HG02759 (cell line): ENCODE measurements at regions not wholly inside any gene's neighbourhood (a gene's known extent, or its start where the extent isn't known, plus 50 kb on each side); places are given as distances from the start of the nearest gene placed in this dataset.

Source experiments
- ATAC-seq: cut with Tn5 transposase; IDR thresholded peaks from one replicate; pipeline ENCODE4 v1.9.1; 2021; ENCODE audit warnings: mild to moderate bottlenecking, moderate library complexity; ENCODE audit not compliant: unreplicated experiment

GRCh38 chr5:8606231-8606630 is 737.3 kb downstream of the MTRR start:
- no peak for ATAC-seq

DNA sequence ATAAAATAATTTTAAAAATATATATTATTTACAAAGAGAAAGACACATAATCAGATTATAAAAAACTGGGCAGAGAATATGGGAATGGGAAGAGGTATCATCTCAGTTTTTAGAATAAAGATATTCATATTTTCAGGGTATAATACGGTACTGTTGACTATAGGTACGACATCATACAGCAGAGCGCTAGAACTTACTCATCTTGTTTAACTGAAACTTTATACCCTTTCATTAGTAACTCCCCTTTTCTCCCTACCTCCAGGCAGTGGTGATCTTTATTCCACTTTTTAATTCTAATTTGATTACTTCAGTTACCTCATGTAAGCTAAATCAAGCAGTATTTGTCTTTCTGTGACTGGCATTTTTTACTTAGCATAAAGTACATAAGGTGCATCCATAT is 742.1 kb downstream of the MTRR start:
- ATAC-seq: no peak

- no peak for ATAC-seq
These were observed 744.2 kb downstream of the MTRR start for GRCh38 chr5:8613078-8613685.

- ATAC-seq: no peak
These were observed 746.4 kb downstream of the MTRR start for GRCh38 chr5:8615142-8615858.

DNA sequence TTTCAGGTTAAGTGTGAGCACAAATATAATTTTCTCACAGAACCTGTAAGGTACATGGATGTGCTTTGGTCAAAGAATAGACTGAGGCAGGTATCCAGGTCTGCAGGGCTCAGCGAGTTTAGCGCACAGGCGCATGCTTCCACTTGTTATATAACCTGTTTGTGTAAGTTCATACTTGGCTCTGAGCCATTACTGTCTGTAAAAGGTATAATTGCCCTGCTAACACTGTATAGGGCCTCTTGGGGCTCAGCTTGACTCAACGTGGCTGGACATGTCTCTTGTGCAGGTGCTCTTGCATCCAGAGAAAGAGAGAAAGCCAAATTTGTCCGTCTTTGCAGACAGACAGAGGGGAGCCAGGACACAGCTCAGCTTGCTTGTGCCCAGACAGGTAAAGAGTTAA is 759.6 kb downstream of the MTRR start:
- no peak for ATAC-seq

DNA sequence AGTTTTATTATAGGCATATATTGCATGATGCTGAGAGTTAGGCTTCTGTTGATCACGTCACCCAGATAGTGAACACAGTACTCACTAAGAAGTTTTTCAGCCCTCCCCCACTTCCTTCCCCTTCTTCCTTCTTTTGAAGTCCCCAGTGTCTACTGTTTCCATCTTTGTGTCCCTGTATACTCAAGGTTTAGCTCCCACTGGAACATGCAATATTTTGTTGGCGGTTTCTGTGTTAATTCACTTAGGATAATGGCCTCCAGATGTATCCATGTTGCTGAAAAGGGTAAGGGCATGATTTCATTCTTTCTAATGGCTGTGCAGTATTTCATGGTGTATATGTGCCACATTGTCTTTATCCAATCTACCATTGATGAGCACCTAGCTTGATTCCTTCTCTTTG is 764.3 kb downstream of the MTRR start:
- ATAC-seq: no peak

DNA sequence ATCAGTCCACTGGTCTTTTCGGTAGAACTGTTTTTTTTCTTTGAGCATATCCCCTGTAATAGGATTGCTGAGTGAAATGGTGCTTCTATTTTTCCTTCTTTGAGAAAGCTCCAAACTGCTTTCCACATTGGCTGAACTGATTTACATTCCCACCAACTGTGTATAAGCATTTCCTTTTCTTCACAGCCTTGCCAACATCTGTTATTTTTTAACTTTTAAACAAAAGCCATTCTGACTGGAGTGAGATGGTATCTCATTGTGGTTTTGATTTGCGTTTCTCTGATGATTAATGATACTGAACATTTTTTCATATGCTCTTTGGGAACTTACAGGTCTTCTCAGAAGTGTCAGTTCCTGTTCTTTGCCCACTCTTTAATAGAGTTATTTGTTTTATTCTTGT is 764.7 kb downstream of the MTRR start:
- no peak for ATAC-seq

- ATAC-seq: no peak
These were observed 765.3 kb downstream of the MTRR start for GRCh38 chr5:8634219-8634618.

DNA sequence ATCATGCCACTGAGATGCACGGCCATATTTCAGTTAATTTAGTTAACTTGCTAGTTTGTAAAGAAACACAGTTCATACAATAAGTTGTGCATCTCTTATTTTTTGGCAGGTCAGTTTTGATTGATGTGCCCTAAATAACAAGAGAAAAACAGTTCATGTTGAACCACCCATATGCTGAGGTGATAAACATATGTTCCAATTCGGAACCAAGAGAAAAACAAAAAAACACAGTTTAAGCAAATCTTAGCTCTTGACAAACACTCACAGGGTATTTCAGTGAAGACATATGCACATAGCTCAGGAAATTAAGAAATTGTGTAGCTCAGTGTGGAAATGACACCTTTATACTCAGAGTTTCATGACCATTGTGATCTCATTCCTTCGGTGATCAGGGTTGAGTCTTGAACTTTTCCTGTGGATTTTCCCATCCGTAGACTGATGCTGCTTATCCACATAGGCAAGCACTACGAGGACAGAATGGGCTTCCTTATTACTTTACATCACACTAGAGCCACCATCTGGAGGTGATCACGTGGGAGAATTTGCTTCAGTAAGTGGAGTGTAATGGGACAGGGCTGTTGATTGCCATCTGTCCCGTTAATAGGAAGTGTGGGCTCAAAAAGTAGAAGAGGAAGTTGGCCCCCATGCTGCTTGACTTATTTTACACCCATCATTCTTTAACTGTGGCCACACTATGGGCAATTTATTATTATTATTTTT is 773.0 kb downstream of the MTRR start:
- no peak for ATAC-seq

DNA sequence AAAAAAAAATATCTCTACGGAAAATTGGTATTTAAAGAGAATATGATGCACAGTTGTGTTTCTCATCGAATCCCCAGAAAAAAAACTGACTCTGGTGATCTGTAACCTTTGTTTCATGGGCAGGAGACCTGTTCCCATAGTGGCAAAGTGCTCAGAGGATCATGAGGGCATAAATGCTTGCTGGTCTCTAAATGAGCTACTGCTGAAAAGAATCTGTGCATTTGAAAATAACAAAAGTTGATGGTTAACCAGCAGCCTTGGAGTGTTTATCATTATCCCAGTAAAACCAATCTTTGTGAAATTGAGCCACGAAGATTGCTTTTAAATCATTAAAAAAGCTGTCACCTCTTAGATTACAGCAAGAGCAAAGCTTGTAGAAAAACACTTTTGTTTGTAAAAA is 775.4 kb downstream of the MTRR start:
- no peak for ATAC-seq

DNA sequence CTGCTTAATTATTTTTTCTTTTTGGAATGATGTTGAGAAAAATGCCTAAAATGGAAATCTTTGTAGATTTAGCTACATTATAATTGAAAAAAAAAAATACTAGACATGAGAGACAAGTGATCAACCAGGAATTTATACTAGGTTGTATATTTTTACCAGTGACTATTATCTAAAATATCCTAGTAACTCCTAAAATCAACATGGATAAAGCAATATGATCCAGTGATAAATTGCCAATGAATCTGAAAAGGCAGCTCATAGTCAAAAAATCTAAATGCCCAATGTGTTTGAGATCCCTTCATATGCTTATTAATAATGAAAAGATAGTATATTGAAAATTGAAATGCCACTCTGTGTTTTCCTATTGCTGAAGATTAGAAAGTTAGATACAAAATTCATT is 778.2 kb downstream of the MTRR start:
- no peak for ATAC-seq

- no peak for ATAC-seq
These were observed 781.2 kb downstream of the MTRR start for GRCh38 chr5:8650186-8650585.

GRCh38 chr5:8660133-8660893 is 791.4 kb downstream of the MTRR start:
- no peak for ATAC-seq

DNA sequence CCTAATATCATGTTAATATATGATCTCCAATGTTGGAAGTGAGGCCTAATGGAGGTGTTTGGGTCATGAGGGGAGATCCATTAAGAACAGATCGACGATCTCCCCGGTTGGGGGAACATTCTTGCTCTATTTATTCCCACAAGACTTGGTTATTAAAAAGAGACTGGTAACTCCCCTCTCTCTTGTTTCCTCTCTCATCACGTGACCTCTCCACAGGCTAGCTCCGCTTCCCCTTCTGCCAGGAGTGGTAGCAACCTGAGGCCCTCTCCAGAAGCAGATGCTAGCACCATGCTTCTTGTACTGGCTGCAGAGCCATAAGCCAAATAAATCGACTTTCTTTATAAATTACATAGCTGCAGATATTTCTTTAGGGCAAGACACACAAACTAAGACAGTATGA is 794.4 kb downstream of the MTRR start:
- no peak for ATAC-seq

GRCh38 chr5:8675182-8675581 is 806.2 kb downstream of the MTRR start:
- no peak for ATAC-seq

DNA sequence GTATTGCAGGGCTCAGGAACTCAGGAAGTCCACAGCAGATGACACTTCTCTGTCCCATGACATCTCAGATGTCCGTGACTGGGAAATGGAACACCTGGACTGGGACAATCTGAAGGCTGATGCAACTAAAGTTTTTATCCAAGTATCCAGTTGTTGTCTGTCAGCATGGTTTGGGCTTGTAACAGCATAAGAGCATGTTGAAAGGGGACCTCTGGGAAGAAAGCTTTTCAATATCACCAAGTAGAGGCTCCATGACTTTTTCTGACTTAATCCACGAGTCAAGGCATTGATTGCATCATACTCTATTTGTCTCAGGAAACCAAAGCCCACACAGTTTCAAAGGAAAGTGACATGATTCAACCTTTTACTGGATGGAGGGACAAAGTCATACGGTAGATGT is 807.7 kb downstream of the MTRR start:
- no peak for ATAC-seq

DNA sequence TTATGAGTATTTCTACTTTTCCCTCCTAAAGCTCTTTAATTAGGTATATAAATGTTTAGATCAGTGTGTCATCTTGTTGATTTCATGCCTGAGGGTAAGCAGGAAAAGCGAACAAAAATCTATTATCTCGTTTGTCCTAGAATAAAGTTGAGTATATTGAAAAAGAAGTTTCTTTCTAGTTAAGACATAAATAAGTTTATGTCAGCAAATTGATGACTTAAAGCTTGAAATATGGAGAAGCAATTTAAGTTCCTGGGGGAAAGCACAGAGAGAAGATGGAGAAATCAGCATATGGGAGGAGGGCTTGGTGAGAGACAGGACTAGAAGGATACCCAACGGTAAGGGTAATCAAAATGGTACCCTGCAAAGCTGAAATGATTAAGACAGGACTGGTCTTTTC is 813.4 kb downstream of the MTRR start:
- ATAC-seq: no peak

DNA sequence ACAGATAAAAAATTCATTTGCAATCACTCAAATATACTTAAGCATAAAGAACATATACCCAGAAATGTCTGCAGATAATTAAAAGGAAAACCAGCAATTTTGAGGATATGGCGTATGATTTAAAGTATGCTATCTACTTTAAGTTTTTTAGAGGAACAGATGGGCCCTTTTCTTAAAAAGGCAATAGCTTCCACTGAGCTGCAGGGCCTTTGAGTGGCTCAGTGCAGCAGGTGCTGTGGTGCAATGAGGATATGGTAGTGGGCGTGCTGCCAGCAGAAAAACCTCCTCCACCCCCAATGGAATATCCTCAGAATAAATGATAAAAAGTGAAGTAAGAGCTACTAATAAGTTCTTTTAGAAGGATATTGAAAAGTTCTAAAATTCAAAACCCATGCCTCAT is 814.5 kb downstream of the MTRR start:
- no peak for ATAC-seq

DNA sequence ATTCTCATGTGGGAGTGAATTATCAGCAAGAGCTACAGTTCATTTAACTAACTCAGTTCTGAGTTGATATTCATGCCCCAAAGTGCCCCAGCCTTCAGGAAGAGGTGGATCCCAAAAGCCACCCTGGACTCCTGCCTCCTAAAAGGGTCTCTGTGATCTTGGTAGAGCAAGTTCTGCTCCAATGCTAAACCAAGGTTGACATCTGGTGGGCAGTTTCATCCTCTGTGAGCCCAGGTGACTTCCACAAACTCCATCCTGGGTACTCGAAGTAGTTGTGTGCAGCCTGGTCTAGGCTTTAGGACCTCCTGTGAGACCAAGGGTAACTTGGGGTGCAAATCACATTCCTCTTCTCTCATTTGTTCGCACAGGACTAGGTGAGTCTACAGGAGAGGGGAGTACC is 816.8 kb downstream of the MTRR start:
- ATAC-seq: no peak

DNA sequence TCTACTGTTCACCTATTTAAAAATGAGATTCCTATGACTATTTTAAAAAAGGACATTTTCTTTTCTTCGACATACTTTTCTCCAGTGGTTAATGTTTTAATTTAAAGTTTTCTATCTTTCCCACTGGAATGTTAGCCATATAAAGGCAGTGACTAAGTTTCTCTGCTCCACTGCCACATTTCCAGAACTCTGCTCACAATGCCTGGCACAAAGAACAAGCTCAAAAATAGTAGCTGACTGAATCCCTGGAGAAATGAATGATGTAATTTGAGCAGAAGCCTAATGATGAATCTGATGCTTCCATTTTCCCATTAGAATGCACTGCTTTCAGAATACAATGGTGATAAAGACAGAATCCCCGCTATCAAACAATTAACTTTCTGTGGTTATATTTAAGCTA is 817.8 kb downstream of the MTRR start:
- no peak for ATAC-seq

DNA sequence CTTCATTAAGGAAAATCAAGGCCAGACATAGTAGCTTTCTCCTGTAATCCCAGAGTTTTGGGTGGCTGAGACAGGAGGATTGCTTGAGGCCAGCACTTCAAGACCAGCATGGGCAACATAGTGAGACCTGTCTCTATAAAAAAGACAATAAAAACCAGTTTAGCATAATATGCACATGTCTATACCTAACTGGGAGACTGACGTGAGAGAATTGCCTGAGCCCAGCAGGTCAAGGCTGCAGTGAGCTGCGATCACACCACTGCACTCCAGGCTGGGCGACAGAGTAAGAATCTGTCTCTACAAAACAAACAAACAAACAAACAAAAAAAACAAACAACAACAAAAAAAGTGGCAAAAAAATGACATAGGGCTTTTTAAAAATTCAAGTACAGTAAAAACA is 820.8 kb downstream of the MTRR start:
- ATAC-seq: no peak

- no peak for ATAC-seq
These were observed 822.3 kb downstream of the MTRR start for GRCh38 chr5:8691221-8691620.
